ENCODE measurements at regions not wholly inside any gene's neighbourhood (a gene's known extent, or its start where the extent isn't known, plus 50 kb on each side); places are given as distances from the start of the nearest gene placed in this dataset.
A peak's percentile ranks its signal among the peaks of the same experiment; 100 is the strongest.
"Not testable (repeated sequence)": the region's sequence is repeated elsewhere in the genome, so short reads cannot be mapped to it uniquely, and the experiment has no call there.

- H2BK15ac ChIP-seq (ENCODE audit: low read depth, low read length), result no peak overlapping the region
- no peaks in the 10 kb centered on the region for H4K20me1 ChIP-seq (ENCODE audit: control insufficient read depth, insufficient read depth, insufficient read length)
- H3K14ac ChIP-seq (ENCODE audit: insufficient read depth, low read length), result no peak overlapping the region
- H3K79me1 ChIP-seq (ENCODE audit: insufficient read depth, low read depth, low read length, poor library complexity, severe bottlenecking), result no peaks in the 10 kb centered on the region
- H3K56ac ChIP-seq (ENCODE audit: insufficient read length, low read depth, low read length), result no peak overlapping the region
- no peak overlapping the region for H3K9ac ChIP-seq (ENCODE audit: extremely low read depth, insufficient read length, low read length)
- H3K23me2 ChIP-seq (ENCODE audit: insufficient read length, low read depth, low read length, poor library complexity, severe bottlenecking), result no peaks in the 10 kb centered on the region
- no peak overlapping the region for H4K91ac ChIP-seq (ENCODE audit: insufficient read length, low read depth, low read length)
- H3T11ph ChIP-seq (ENCODE audit: low read length), result no peak overlapping the region
- H3K23ac ChIP-seq (ENCODE audit: insufficient read length, low read depth, low read length), result no peak overlapping the region
- no peak overlapping the region for H2BK12ac ChIP-seq (ENCODE audit: insufficient read length, low read depth, low read length)
- H3K4me2 ChIP-seq (ENCODE audit: insufficient read depth, insufficient read length, low read length), result no peak overlapping the region
- Mint-ChIP-seq H3K9me3 (peaks cover 12% of the 10 kb centered on the region in 2 experiments), H3K4me1 (peaks cover 21 to 27% of the 10 kb centered on the region in 2 experiments), H3K36me3 (ENCODE audit: insufficient read depth in 1 of 3, low read depth in 3 of 3) (peaks cover 2 to 22% (median 7%) of the 10 kb centered on the region in 3 experiments), H3K27me3 (ENCODE audit: low read depth) (no peaks in the 10 kb centered on the region), H3K4me3 (no peak overlapping the region), H3K27ac (peak overlapping the region in 1 of 3 experiments; percentile 16; a peak in 1 of 7 replicates)
- H3K9me3 ChIP-seq (ENCODE audit: control insufficient read depth, low read depth, low read length), result no peaks in the 10 kb centered on the region
- H3K4me1 ChIP-seq (ENCODE audit: insufficient read depth, low read length), result no peaks in the 10 kb centered on the region
- no peak overlapping the region for H3K18ac ChIP-seq (ENCODE audit: insufficient read length, low read depth, low read length)
- no peak overlapping the region for H4K8ac ChIP-seq (replicated peaks; ENCODE audit: insufficient read length, low read depth, low read length)
- H4K5ac ChIP-seq (ENCODE audit: insufficient read length, low read depth, low read length), result no peak overlapping the region
- no peak overlapping the region for H3K4ac ChIP-seq (ENCODE audit: low read depth, low read length)
- H2AK5ac ChIP-seq (ENCODE audit: insufficient read length, low read length), result no peak overlapping the region
- H3K27me3 ChIP-seq (ENCODE audit: insufficient read depth, low read length), result no peaks in the 10 kb centered on the region
- no peak for TF ChIP-seq CTCF (conservative IDR thresholded peaks at IDR 0.05)
- H2AFZ ChIP-seq (ENCODE audit: low read length), result no peak overlapping the region
- no peak overlapping the region for H3K27ac ChIP-seq (ENCODE audit: insufficient read length, low read depth, low read length)
- no peak for DNase-seq
- H3K79me2 ChIP-seq (ENCODE audit: insufficient read depth, low read length), result no peaks in the 10 kb centered on the region
- no peak overlapping the region for H2BK20ac ChIP-seq (ENCODE audit: low read depth, low read length, poor library complexity, severe bottlenecking)
- H2BK120ac ChIP-seq (ENCODE audit: low read depth, low read length, poor library complexity, severe bottlenecking), result no peak overlapping the region
- H2BK5ac ChIP-seq (ENCODE audit: insufficient read length, low read length), result no peak overlapping the region
Measured at GRCh38 chrX:98231003-98231402, 1347.3 kb downstream of the RPA4 start.

GRCh38 chrX:98240061-98240460, 1356.4 kb downstream of the RPA4 start:
- Mint-ChIP-seq H3K9me3 (peaks cover 31 to 36% of the 10 kb centered on the region in 2 experiments), H3K36me3 (ENCODE audit: insufficient read depth in 1 of 3, low read depth in 3 of 3) (peaks cover 23 to 45% (median 26%) of the 10 kb centered on the region in 3 experiments), H3K4me1 (peaks cover 11% of the 10 kb centered on the region in 2 experiments)
- not testable (repeated sequence) for H4K20me1 ChIP-seq (ENCODE audit: control insufficient read depth, insufficient read depth, insufficient read length); H3K27ac ChIP-seq (ENCODE audit: insufficient read length, low read depth, low read length); H3K18ac ChIP-seq (ENCODE audit: insufficient read length, low read depth, low read length); H3K4me2 ChIP-seq (ENCODE audit: insufficient read depth, insufficient read length, low read length); H2BK120ac ChIP-seq (ENCODE audit: low read depth, low read length, poor library complexity, severe bottlenecking); H2AFZ ChIP-seq (ENCODE audit: low read length); H2BK5ac ChIP-seq (ENCODE audit: insufficient read length, low read length); H3K23ac ChIP-seq (ENCODE audit: insufficient read length, low read depth, low read length); H2BK15ac ChIP-seq (ENCODE audit: low read depth, low read length); H3K23me2 ChIP-seq (ENCODE audit: insufficient read length, low read depth, low read length, poor library complexity, severe bottlenecking); H2BK12ac ChIP-seq (ENCODE audit: insufficient read length, low read depth, low read length); H3K27ac Mint-ChIP-seq; H3K27me3 Mint-ChIP-seq (ENCODE audit: low read depth); H3K4me3 Mint-ChIP-seq; H3K56ac ChIP-seq (ENCODE audit: insufficient read length, low read depth, low read length); H3K9ac ChIP-seq (ENCODE audit: extremely low read depth, insufficient read length, low read length); H3K27me3 ChIP-seq (ENCODE audit: insufficient read depth, low read length); H3K14ac ChIP-seq (ENCODE audit: insufficient read depth, low read length); H4K8ac ChIP-seq (replicated peaks; ENCODE audit: insufficient read length, low read depth, low read length); H3K79me2 ChIP-seq (ENCODE audit: insufficient read depth, low read length); H3K9me3 ChIP-seq (ENCODE audit: control insufficient read depth, low read depth, low read length); H3K79me1 ChIP-seq (ENCODE audit: insufficient read depth, low read depth, low read length, poor library complexity, severe bottlenecking); H2AK5ac ChIP-seq (ENCODE audit: insufficient read length, low read length); H4K5ac ChIP-seq (ENCODE audit: insufficient read length, low read depth, low read length); H3K4ac ChIP-seq (ENCODE audit: low read depth, low read length); DNase-seq; H3T11ph ChIP-seq (ENCODE audit: low read length); H3K4me1 ChIP-seq (ENCODE audit: insufficient read depth, low read length); H4K91ac ChIP-seq (ENCODE audit: insufficient read length, low read depth, low read length); H2BK20ac ChIP-seq (ENCODE audit: low read depth, low read length, poor library complexity, severe bottlenecking)
- no CpG with 5 or more reads among the region's 6 CpGs for WGBS (ENCODE audit: extremely low coverage, insufficient read length, low lambda C conversion rate)

Measured in H9 (cell line).